H1 (cell line): ENCODE measurements at regions not wholly inside any gene's neighbourhood (a gene's known extent, or its start where the extent isn't known, plus 50 kb on each side); places are given as distances from the start of the nearest gene placed in this dataset.

ENCODE experiments used
- CTBP2 ChIP-seq: IDR thresholded peaks from 2 replicates; pipeline ENCODE4 v1.7.0; 2011; ENCODE audit warnings: borderline replicate concordance, mild to moderate bottlenecking, moderate library complexity, mixed read lengths, low read length; ENCODE audit not compliant: insufficient read depth, insufficient read length
- RXRA ChIP-seq: IDR thresholded peaks from 2 replicates; pipeline ENCODE4 v1.6.1; 2011; ENCODE audit warnings: low read depth, mild to moderate bottlenecking, low read length, moderate library complexity; ENCODE audit not compliant: insufficient read depth
- SP1 ChIP-seq: IDR thresholded peaks from 2 replicates; pipeline ENCODE4 v1.6.1; 2011; ENCODE audit warnings: low read depth, low read length
- TF ChIP-seq, protein P1 (sequence below): fragments of 300-600 bp; sonication (generic); IDR thresholded peaks from 2 replicates; pipeline ENCODE4 v1.7.1; 2012; ENCODE audit warnings: low read length, moderate library complexity, mild to moderate bottlenecking, inconsistent platforms; ENCODE audit not compliant: insufficient replicate concordance

DNA sequence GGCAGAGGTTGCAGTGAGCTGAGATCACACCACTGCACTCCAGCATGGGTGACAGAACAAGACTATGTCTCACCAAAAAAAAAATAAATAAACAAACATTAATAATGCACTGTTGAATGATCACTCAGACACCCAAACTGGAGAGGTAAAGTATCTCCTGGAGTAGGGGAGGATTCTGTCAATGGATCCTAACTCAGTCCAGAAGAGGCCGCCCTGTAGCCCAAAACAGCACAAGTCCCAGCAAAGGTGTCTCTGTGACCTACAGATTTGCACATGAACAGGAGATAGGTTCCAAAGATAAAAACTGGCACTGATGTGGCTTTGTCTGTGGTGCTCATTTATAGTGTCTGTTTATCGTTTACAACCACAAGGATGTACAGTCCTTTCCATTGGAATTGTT is 352.9 kb upstream of the USP9Y start (continued):
- TF ChIP-seq, protein P1, sequence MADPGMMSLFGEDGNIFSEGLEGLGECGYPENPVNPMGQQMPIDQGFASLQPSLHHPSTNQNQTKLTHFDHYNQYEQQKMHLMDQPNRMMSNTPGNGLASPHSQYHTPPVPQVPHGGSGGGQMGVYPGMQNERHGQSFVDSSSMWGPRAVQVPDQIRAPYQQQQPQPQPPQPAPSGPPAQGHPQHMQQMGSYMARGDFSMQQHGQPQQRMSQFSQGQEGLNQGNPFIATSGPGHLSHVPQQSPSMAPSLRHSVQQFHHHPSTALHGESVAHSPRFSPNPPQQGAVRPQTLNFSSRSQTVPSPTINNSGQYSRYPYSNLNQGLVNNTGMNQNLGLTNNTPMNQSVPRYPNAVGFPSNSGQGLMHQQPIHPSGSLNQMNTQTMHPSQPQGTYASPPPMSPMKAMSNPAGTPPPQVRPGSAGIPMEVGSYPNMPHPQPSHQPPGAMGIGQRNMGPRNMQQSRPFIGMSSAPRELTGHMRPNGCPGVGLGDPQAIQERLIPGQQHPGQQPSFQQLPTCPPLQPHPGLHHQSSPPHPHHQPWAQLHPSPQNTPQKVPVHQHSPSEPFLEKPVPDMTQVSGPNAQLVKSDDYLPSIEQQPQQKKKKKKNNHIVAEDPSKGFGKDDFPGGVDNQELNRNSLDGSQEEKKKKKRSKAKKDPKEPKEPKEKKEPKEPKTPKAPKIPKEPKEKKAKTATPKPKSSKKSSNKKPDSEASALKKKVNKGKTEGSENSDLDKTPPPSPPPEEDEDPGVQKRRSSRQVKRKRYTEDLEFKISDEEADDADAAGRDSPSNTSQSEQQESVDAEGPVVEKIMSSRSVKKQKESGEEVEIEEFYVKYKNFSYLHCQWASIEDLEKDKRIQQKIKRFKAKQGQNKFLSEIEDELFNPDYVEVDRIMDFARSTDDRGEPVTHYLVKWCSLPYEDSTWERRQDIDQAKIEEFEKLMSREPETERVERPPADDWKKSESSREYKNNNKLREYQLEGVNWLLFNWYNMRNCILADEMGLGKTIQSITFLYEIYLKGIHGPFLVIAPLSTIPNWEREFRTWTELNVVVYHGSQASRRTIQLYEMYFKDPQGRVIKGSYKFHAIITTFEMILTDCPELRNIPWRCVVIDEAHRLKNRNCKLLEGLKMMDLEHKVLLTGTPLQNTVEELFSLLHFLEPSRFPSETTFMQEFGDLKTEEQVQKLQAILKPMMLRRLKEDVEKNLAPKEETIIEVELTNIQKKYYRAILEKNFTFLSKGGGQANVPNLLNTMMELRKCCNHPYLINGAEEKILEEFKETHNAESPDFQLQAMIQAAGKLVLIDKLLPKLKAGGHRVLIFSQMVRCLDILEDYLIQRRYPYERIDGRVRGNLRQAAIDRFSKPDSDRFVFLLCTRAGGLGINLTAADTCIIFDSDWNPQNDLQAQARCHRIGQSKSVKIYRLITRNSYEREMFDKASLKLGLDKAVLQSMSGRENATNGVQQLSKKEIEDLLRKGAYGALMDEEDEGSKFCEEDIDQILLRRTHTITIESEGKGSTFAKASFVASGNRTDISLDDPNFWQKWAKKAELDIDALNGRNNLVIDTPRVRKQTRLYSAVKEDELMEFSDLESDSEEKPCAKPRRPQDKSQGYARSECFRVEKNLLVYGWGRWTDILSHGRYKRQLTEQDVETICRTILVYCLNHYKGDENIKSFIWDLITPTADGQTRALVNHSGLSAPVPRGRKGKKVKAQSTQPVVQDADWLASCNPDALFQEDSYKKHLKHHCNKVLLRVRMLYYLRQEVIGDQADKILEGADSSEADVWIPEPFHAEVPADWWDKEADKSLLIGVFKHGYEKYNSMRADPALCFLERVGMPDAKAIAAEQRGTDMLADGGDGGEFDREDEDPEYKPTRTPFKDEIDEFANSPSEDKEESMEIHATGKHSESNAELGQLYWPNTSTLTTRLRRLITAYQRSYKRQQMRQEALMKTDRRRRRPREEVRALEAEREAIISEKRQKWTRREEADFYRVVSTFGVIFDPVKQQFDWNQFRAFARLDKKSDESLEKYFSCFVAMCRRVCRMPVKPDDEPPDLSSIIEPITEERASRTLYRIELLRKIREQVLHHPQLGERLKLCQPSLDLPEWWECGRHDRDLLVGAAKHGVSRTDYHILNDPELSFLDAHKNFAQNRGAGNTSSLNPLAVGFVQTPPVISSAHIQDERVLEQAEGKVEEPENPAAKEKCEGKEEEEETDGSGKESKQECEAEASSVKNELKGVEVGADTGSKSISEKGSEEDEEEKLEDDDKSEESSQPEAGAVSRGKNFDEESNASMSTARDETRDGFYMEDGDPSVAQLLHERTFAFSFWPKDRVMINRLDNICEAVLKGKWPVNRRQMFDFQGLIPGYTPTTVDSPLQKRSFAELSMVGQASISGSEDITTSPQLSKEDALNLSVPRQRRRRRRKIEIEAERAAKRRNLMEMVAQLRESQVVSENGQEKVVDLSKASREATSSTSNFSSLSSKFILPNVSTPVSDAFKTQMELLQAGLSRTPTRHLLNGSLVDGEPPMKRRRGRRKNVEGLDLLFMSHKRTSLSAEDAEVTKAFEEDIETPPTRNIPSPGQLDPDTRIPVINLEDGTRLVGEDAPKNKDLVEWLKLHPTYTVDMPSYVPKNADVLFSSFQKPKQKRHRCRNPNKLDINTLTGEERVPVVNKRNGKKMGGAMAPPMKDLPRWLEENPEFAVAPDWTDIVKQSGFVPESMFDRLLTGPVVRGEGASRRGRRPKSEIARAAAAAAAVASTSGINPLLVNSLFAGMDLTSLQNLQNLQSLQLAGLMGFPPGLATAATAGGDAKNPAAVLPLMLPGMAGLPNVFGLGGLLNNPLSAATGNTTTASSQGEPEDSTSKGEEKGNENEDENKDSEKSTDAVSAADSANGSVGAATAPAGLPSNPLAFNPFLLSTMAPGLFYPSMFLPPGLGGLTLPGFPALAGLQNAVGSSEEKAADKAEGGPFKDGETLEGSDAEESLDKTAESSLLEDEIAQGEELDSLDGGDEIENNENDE = no peak
- TF ChIP-seq SP1 (no peak), CTBP2 (no peak), RXRA (no peak)
